GM23338 (cell line): ENCODE measurements at regions not wholly inside any gene's neighbourhood (a gene's known extent, or its start where the extent isn't known, plus 50 kb on each side); places are given as distances from the start of the nearest gene placed in this dataset.

Source experiments
- ATAC-seq: fragments of 200-7000 bp; cut with Tn5 transposase; 3 replicates; pipeline ENCODE4 v1.9.1; 2020
- DNase-seq: peaks from one replicate; pipeline ENCODE4 v3.0.0-alpha.2; 2015; ENCODE audit warnings: low spot score
- H2AFZ ChIP-seq: fragments of 200-600 bp; sonication (generic); 2 replicates; pipeline ENCODE4 v1.8.0; 2016; ENCODE audit warnings: antibody characterized with exemption, mild to moderate bottlenecking, moderate library complexity
- H3F3A ChIP-seq: fragments of 200-600 bp; sonication (generic); replicated peaks from 2 replicates; pipeline ENCODE4 v1.8.0; 2017; ENCODE audit warnings: antibody characterized with exemption, mixed run types, low read depth
- H3K27ac ChIP-seq: fragments of 200-600 bp; sonication (generic); 2 replicates; pipeline ENCODE4 v1.6.1; 2016; ENCODE audit warnings: low read depth
- H3K27me3 ChIP-seq: fragments of 200-600 bp; sonication (generic); 2 replicates; pipeline ENCODE4 v1.8.0; 2016; ENCODE audit warnings: mild to moderate bottlenecking, mixed run types, moderate library complexity; ENCODE audit not compliant: insufficient read depth
- H3K36me3 ChIP-seq: fragments of 200-600 bp; sonication (generic); 2 replicates; pipeline ENCODE4 v1.8.0; 2016; ENCODE audit warnings: mild to moderate bottlenecking; ENCODE audit not compliant: insufficient read depth
- H3K4me1 ChIP-seq: fragments of 200-600 bp; sonication (generic); 2 replicates; pipeline ENCODE4 v1.8.0; 2016; ENCODE audit warnings: mild to moderate bottlenecking, moderate library complexity; ENCODE audit not compliant: insufficient read depth
- H3K4me2 ChIP-seq: fragments of 200-600 bp; sonication (generic); 2 replicates; pipeline ENCODE4 v1.7.1; 2017; ENCODE audit warnings: mixed run types
- H3K4me3 ChIP-seq: fragments of 200-600 bp; sonication (generic); 2 replicates; pipeline ENCODE4 v1.6.1; 2016; ENCODE audit warnings: mixed run types
- H3K79me2 ChIP-seq: fragments of 200-600 bp; sonication (generic); replicated peaks from 2 replicates; pipeline ENCODE4 v1.8.0; 2017; ENCODE audit warnings: mild to moderate bottlenecking; ENCODE audit not compliant: insufficient read depth
- H3K9me2 ChIP-seq: fragments of 200-600 bp; sonication (generic); 2 replicates; pipeline ENCODE4 v1.8.0; 2017; ENCODE audit not compliant: insufficient read depth
- H4K20me1 ChIP-seq: fragments of 200-600 bp; sonication (generic); replicated peaks from 2 replicates; pipeline ENCODE4 v1.8.0; 2017; ENCODE audit warnings: mild to moderate bottlenecking; ENCODE audit not compliant: insufficient read depth
- H3K27ac Mint-ChIP-seq: 2 replicates; pipeline ENCODE4 v1.8.0; 2020; ENCODE audit warnings: inconsistent platforms, mild to moderate bottlenecking, moderate library complexity, mixed read lengths
- H3K27me3 Mint-ChIP-seq: 3 replicates; pipeline ENCODE4 v1.8.0; 2022; ENCODE audit warnings: low read depth, mild to moderate bottlenecking, moderate library complexity, mixed read lengths, inconsistent platforms; ENCODE audit not compliant: insufficient read depth, poor library complexity
- H3K36me3 Mint-ChIP-seq: 3 replicates; pipeline ENCODE4 v1.8.0; 2021; ENCODE audit warnings: low read depth, mild to moderate bottlenecking, inconsistent platforms, moderate library complexity, mixed read lengths
- H3K4me1 Mint-ChIP-seq: 3 replicates; pipeline ENCODE4 v1.8.0; 2020; ENCODE audit warnings: mild to moderate bottlenecking, inconsistent platforms, mixed read lengths
- H3K4me3 Mint-ChIP-seq: 3 replicates; pipeline ENCODE4 v1.8.0; 2021; ENCODE audit warnings: moderate library complexity, mild to moderate bottlenecking, inconsistent platforms, mixed read lengths
- H3K9me3 Mint-ChIP-seq: 3 replicates; pipeline ENCODE4 v1.8.0; 2020; ENCODE audit warnings: moderate library complexity, mild to moderate bottlenecking, inconsistent platforms, mixed read lengths
- CREB1 ChIP-seq: fragments of 250-450 bp; sonication (Bioruptor Pico); IDR thresholded peaks from 2 replicates; pipeline ENCODE4 v1.5.0; 2020; ENCODE audit warnings: low read depth, mild to moderate bottlenecking, moderate library complexity
- EZH2phosphoT487 ChIP-seq: fragments of 200-600 bp; sonication (generic); IDR thresholded peaks from one replicate; pipeline ENCODE4 v1.8.1; 2018; ENCODE audit warnings: antibody characterized with exemption; ENCODE audit not compliant: unreplicated experiment
- NANOG ChIP-seq: IDR thresholded peaks from 2 replicates; pipeline ENCODE4 v1.6.1; 2016; ENCODE audit warnings: antibody characterized with exemption, borderline replicate concordance
- ZNF114 ChIP-seq: fragments of 250-450 bp; sonication (Bioruptor Pico); IDR thresholded peaks from 2 replicates; pipeline ENCODE4 v1.5.0; 2020; ENCODE audit warnings: mild to moderate bottlenecking, moderate library complexity
- TF ChIP-seq, protein P1 (sequence below), 2 experiments: fragments of 200-600 bp in 1 of 2; sonication (generic) in 1 of 2; conservative IDR thresholded peaks; 2 replicates each; pipeline versions ENCODE4 v1.5.1 to v1.6.1; 2016 to 2017; ENCODE audit warnings: antibody characterized with exemption in 2 of 2, low read depth in 2 of 2, mild to moderate bottlenecking in 2 of 2, moderate library complexity in 1 of 2
- TF ChIP-seq, protein P2 (sequence below): fragments of 250-450 bp; sonication (Bioruptor Pico); IDR thresholded peaks from 2 replicates; pipeline ENCODE4 v1.5.0; 2020; ENCODE audit warnings: mild to moderate bottlenecking, moderate library complexity

DNA sequence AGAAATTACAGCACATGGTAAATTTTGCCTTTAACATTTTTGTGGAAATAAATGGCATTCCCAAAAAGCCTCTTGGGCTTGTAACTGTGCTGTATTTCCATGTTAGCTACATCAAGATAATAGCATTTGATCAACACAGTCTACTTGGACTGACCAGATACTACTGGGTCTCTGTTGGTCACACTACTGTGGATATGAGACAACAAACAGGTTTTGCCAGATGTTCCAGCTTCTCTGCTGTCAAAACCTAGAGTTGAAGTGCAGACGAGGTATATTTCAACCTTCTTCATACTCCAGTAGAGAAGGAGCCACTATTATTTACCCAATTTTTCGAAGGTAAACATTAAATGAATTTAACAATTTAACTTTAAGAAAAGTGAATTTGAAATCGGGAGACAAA, 284.7 kb upstream of the CITED2 start (continued):
- TF ChIP-seq, protein P1, sequence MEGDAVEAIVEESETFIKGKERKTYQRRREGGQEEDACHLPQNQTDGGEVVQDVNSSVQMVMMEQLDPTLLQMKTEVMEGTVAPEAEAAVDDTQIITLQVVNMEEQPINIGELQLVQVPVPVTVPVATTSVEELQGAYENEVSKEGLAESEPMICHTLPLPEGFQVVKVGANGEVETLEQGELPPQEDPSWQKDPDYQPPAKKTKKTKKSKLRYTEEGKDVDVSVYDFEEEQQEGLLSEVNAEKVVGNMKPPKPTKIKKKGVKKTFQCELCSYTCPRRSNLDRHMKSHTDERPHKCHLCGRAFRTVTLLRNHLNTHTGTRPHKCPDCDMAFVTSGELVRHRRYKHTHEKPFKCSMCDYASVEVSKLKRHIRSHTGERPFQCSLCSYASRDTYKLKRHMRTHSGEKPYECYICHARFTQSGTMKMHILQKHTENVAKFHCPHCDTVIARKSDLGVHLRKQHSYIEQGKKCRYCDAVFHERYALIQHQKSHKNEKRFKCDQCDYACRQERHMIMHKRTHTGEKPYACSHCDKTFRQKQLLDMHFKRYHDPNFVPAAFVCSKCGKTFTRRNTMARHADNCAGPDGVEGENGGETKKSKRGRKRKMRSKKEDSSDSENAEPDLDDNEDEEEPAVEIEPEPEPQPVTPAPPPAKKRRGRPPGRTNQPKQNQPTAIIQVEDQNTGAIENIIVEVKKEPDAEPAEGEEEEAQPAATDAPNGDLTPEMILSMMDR (conservative IDR thresholded peaks at IDR 0.05; ENCODE audit: low read depth in 2 of 2) = no peak

DNA sequence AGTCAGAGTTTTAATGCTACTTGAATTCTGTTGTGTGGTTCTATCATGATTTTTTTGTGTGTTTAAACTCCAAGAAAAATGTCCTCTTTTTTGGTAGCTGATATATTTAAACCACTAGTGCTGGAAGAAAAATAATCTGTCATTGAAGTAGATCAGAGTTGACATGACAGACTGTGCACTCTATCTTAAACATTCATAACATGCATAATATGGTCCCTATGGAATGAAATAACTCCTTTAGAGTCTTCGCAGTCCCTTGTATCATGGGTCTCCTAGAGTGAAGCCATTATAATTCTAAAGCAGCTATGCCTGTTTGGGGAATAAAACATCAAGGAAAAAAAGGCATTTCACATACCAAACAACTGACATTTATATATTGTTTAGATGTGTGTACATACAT, 282.7 kb upstream of the CITED2 start:
- H3K79me2 ChIP-seq = no peaks in the 10 kb centered on the region
- H3K4me3 Mint-ChIP-seq = no peak overlapping the region
- H4K20me1 ChIP-seq = no peaks in the 10 kb centered on the region
- TF ChIP-seq EZH2phosphoT487 = no peak
- TF ChIP-seq, protein P2, sequence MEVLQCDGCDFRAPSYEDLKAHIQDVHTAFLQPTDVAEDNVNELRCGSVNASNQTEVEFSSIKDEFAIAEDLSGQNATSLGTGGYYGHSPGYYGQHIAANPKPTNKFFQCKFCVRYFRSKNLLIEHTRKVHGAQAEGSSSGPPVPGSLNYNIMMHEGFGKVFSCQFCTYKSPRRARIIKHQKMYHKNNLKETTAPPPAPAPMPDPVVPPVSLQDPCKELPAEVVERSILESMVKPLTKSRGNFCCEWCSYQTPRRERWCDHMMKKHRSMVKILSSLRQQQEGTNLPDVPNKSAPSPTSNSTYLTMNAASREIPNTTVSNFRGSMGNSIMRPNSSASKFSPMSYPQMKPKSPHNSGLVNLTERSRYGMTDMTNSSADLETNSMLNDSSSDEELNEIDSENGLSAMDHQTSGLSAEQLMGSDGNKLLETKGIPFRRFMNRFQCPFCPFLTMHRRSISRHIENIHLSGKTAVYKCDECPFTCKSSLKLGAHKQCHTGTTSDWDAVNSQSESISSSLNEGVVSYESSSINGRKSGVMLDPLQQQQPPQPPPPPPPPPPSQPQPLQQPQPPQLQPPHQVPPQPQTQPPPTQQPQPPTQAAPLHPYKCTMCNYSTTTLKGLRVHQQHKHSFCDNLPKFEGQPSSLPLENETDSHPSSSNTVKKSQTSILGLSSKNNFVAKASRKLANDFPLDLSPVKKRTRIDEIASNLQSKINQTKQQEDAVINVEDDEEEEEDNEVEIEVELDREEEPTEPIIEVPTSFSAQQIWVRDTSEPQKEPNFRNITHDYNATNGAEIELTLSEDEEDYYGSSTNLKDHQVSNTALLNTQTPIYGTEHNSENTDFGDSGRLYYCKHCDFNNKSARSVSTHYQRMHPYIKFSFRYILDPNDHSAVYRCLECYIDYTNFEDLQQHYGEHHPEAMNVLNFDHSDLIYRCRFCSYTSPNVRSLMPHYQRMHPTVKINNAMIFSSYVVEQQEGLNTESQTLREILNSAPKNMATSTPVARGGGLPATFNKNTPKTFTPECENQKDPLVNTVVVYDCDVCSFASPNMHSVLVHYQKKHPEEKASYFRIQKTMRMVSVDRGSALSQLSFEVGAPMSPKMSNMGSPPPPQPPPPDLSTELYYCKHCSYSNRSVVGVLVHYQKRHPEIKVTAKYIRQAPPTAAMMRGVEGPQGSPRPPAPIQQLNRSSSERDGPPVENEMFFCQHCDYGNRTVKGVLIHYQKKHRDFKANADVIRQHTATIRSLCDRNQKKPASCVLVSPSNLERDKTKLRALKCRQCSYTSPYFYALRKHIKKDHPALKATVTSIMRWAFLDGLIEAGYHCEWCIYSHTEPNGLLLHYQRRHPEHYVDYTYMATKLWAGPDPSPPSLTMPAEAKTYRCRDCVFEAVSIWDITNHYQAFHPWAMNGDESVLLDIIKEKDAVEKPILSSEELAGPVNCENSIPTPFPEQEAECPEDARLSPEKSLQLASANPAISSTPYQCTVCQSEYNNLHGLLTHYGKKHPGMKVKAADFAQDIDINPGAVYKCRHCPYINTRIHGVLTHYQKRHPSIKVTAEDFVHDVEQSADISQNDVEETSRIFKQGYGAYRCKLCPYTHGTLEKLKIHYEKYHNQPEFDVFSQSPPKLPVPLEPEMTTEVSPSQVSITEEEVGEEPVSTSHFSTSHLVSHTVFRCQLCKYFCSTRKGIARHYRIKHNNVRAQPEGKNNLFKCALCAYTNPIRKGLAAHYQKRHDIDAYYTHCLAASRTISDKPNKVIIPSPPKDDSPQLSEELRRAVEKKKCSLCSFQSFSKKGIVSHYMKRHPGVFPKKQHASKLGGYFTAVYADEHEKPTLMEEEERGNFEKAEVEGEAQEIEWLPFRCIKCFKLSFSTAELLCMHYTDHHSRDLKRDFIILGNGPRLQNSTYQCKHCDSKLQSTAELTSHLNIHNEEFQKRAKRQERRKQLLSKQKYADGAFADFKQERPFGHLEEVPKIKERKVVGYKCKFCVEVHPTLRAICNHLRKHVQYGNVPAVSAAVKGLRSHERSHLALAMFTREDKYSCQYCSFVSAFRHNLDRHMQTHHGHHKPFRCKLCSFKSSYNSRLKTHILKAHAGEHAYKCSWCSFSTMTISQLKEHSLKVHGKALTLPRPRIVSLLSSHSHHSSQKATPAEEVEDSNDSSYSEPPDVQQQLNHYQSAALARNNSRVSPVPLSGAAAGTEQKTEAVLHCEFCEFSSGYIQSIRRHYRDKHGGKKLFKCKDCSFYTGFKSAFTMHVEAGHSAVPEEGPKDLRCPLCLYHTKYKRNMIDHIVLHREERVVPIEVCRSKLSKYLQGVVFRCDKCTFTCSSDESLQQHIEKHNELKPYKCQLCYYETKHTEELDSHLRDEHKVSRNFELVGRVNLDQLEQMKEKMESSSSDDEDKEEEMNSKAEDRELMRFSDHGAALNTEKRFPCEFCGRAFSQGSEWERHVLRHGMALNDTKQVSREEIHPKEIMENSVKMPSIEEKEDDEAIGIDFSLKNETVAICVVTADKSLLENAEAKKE (CRISPR knock-in tag) = no peak
- no peak for TF ChIP-seq ZNF114 (CRISPR knock-in tag)
- TF ChIP-seq CREB1 (CRISPR knock-in tag) = no peak
- TF ChIP-seq NANOG = no peak
- H3K36me3 ChIP-seq = no peaks in the 10 kb centered on the region
- H3K27me3 Mint-ChIP-seq = no peaks in the 10 kb centered on the region
- H3K27ac ChIP-seq = no peak overlapping the region
- no peak overlapping the region for H3K4me3 ChIP-seq
- H3K4me1 Mint-ChIP-seq = peaks cover 17% of the 10 kb centered on the region
- no peak overlapping the region for H3K27ac Mint-ChIP-seq
- H3K9me2 ChIP-seq = no peaks in the 10 kb centered on the region; the same call in 1 of the 2 replicates
- H3K4me1 ChIP-seq = peaks cover 4% of the 10 kb centered on the region
- no peaks in the 10 kb centered on the region for H3K9me3 Mint-ChIP-seq
- no peaks in the 10 kb centered on the region for H3K27me3 ChIP-seq
- no peak overlapping the region for H3K4me2 ChIP-seq
- ATAC-seq = no peak
- no peak for DNase-seq
- no peaks in the 10 kb centered on the region for H3K36me3 Mint-ChIP-seq
- no peak overlapping the region for H2AFZ ChIP-seq
- H3F3A ChIP-seq = no peaks in the 10 kb centered on the region
